ENCODE measurements at regions not wholly inside any gene's neighbourhood (a gene's known extent, or its start where the extent isn't known, plus 50 kb on each side); places are given as distances from the start of the nearest gene placed in this dataset.

GRCh38 chr1:199176713-199177112 is 537.9 kb downstream of the PTPRC start:
- Mint-ChIP-seq H3K9me3 (no peaks in the 10 kb centered on the region), H3K4me1 (peaks cover 7 to 18% (median 15%) of the 10 kb centered on the region in 3 donors), H3K4me3 (no peak overlapping the region), H3K36me3 (peaks cover 2% of the 10 kb centered on the region), H3K27me3 (no peaks in the 10 kb centered on the region), H3K27ac (no peak overlapping the region)

DNA sequence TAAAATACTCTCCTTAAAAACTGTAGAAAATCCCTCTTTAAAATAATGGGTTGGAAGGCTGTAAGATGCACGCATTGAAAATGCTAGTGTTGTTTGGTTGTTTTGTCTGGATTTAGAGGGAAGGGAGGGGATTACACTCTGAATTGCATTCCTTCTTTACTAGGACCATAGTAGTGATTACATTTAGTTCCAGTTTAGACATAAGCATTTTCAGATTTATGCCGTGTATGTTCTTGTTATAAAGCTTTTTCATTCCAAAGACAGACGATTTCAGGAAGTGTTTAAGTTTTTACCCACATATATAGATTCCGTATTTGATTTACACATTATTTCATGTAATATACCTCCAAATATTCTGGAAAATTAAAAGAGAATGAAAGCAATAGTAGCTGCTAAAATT is 538.4 kb downstream of the PTPRC start:
- Mint-ChIP-seq H3K4me1 (peaks cover 7 to 16% (median 15%) of the 10 kb centered on the region in 3 donors), H3K9me3 (no peaks in the 10 kb centered on the region), H3K27me3 (no peaks in the 10 kb centered on the region), H3K36me3 (peaks cover 2% of the 10 kb centered on the region), H3K27ac (no peak overlapping the region), H3K4me3 (no peak overlapping the region)

DNA sequence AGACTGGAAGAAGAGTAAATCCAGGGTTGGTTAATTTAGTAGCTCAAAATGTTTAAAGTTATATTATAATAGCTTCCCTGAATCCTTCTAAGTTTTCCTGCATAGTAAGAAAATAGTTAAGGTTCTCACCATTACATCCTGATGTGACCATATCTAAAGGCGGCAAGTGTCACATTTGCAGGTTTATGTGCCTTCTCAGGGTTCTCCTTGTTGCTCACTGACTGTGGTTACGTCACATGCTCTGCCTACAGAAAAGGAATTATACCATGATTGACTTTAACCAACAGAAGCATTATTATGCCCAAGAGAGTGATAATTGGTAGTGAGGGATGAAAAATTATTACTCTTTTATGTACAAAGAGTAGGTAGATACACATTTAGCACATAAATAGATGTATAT is 539.8 kb downstream of the PTPRC start:
- peaks cover 4 to 6% (median 5%) of the 10 kb centered on the region in 3 donors for H3K4me1 Mint-ChIP-seq
- H3K27me3 Mint-ChIP-seq, result no peaks in the 10 kb centered on the region

GRCh38 chr1:199182186-199182843 is 543.5 kb downstream of the PTPRC start:
- H3K27me3 Mint-ChIP-seq, result no peaks in the 10 kb centered on the region
- no peak overlapping the region for H3K27ac Mint-ChIP-seq
- H3K4me1 Mint-ChIP-seq, result no peaks in the 10 kb centered on the region
- no peaks in the 10 kb centered on the region for H3K36me3 Mint-ChIP-seq
- no peak overlapping the region for H3K4me3 Mint-ChIP-seq
- H3K9me3 Mint-ChIP-seq, result no peaks in the 10 kb centered on the region

More for the DNA sequence above, 539.8 kb downstream of the PTPRC start:
- peaks cover 2% of the 10 kb centered on the region for H3K36me3 Mint-ChIP-seq
- H3K4me3 Mint-ChIP-seq, result no peak overlapping the region
- H3K27ac Mint-ChIP-seq, result no peak overlapping the region
- no peaks in the 10 kb centered on the region for H3K9me3 Mint-ChIP-seq

DNA sequence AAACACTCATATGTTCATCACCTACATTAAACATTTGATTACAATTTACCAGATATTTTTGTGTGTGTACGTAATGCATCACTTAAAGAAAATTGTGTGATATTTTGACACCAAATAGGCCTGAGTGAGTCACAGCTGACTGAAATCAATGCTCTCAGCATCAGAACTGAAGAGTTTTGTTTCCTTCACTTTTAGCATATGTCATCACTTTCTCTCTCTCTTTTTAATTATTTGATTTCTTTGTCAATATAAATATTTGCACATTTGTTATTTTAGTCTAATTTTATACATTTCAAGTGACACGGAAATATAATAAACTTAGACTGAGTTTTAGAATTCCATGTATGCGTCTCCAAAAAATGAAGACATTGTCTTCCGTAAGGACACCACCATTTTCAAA is 545.3 kb downstream of the PTPRC start:
- Mint-ChIP-seq H3K9me3 (no peaks in the 10 kb centered on the region), H3K36me3 (no peaks in the 10 kb centered on the region), H3K27ac (no peak overlapping the region), H3K4me1 (no peaks in the 10 kb centered on the region), H3K4me3 (no peak overlapping the region), H3K27me3 (no peaks in the 10 kb centered on the region)

DNA sequence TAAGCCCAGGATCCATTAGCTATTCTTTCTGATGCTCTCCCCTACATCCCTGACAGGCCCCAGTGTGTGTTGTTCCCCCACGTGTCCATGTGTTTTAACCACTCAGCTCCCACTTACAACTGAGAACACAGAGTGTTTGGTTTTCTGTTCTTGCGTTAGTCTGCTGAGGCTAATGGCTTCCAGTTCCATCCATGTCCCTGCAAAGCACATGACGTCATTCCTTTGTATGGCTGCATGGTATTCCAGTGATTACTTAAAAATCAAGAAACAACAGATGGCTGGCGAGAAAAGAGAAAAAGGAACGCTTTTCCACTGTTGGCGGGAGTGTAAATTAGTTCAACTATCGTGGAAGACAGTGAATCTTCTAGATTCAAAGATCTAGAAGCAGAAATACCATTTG is 556.0 kb downstream of the PTPRC start:
- Mint-ChIP-seq H3K4me3 (no peak overlapping the region), H3K27me3 (no peaks in the 10 kb centered on the region), H3K36me3 (no peaks in the 10 kb centered on the region), H3K4me1 (no peaks in the 10 kb centered on the region), H3K9me3 (peaks cover 0 to 3% (median 0%) of the 10 kb centered on the region in 3 donors), H3K27ac (no peak overlapping the region)

- Mint-ChIP-seq H3K36me3 (peaks cover 1% of the 10 kb centered on the region), H3K4me1 (peaks cover 0 to 3% (median 0%) of the 10 kb centered on the region in 3 donors), H3K4me3 (no peak overlapping the region), H3K9me3 (peaks cover 0 to 3% (median 0%) of the 10 kb centered on the region in 3 donors), H3K27ac (no peak overlapping the region), H3K27me3 (no peaks in the 10 kb centered on the region)
These were observed 558.9 kb downstream of the PTPRC start for GRCh38 chr1:199197695-199198094.

DNA sequence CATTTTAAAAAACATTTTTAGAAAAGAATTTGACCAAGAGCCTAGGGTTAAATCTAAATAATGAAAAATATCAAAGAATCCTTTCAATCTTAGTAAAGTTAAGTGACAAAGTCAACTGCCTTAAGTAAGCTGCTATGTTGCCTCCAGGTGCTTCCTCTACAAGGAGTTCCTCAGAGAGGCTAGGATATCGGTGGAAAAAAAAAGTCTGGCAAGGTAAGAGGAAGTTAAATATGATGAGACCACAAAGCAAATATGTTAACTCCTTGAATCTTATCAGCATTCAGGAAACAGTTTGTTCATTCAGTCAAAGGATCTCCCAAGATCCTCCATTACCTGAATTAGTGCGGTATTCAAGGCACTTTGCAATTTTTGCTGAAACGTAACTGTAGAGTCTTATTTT is 563.5 kb downstream of the PTPRC start:
- Mint-ChIP-seq H3K36me3 (peaks cover 1% of the 10 kb centered on the region), H3K4me3 (no peak overlapping the region), H3K27me3 (no peaks in the 10 kb centered on the region), H3K9me3 (peaks cover 0 to 3% (median 0%) of the 10 kb centered on the region in 3 donors), H3K27ac (no peak overlapping the region), H3K4me1 (peaks cover 0 to 3% (median 0%) of the 10 kb centered on the region in 3 donors)

DNA sequence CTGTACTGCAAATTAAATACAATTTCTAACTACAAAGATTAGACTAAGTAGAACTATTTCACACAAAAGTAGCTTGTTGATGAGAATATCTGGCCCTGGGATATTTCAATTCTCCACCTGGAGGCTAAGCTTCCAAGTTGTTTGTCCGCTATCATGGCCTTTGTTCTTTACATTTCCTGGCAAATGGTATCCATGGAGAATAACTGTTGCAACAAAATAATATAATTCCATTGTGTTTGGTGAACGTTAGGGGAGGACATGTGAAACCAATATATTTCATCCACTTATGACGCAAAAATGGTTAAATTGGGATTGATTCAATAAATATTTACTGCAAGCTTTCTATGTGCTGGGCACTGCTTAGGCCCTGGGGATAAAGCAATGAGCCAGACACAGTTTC is 565.4 kb downstream of the PTPRC start:
- no peaks in the 10 kb centered on the region for H3K27me3 Mint-ChIP-seq
- no peaks in the 10 kb centered on the region for H3K9me3 Mint-ChIP-seq
- H3K27ac Mint-ChIP-seq, result no peak overlapping the region
- H3K4me1 Mint-ChIP-seq, result peaks cover 0 to 3% (median 0%) of the 10 kb centered on the region in 3 donors
- no peak overlapping the region for H3K4me3 Mint-ChIP-seq
- peaks cover 1% of the 10 kb centered on the region for H3K36me3 Mint-ChIP-seq

GRCh38 chr1:199205740-199206441 is 567.1 kb downstream of the PTPRC start:
- peaks cover 0 to 2% (median 0%) of the 10 kb centered on the region in 3 donors for H3K9me3 Mint-ChIP-seq
- H3K27ac Mint-ChIP-seq, result no peak overlapping the region
- H3K27me3 Mint-ChIP-seq, result no peaks in the 10 kb centered on the region
- no peaks in the 10 kb centered on the region for H3K36me3 Mint-ChIP-seq
- H3K4me1 Mint-ChIP-seq, result peaks cover 0 to 3% (median 0%) of the 10 kb centered on the region in 3 donors
- H3K4me3 Mint-ChIP-seq, result no peak overlapping the region

GRCh38 chr1:199208847-199209246 is 570.0 kb downstream of the PTPRC start:
- Mint-ChIP-seq H3K4me3 (no peak overlapping the region), H3K36me3 (no peaks in the 10 kb centered on the region), H3K27ac (no peak overlapping the region), H3K4me1 (no peaks in the 10 kb centered on the region), H3K27me3 (no peaks in the 10 kb centered on the region), H3K9me3 (peaks cover 0 to 4% (median 0%) of the 10 kb centered on the region in 3 donors)

- Mint-ChIP-seq H3K4me3 (no peak overlapping the region), H3K36me3 (no peaks in the 10 kb centered on the region), H3K27ac (no peak overlapping the region), H3K27me3 (peaks cover under 1% of the 10 kb centered on the region), H3K4me1 (no peaks in the 10 kb centered on the region), H3K9me3 (peaks cover 0 to 4% (median 3%) of the 10 kb centered on the region in 3 donors)
These were observed 579.2 kb downstream of the PTPRC start for GRCh38 chr1:199218065-199218464.

GRCh38 chr1:199218533-199218932 is 579.7 kb downstream of the PTPRC start:
- H3K36me3 Mint-ChIP-seq, result no peaks in the 10 kb centered on the region
- H3K9me3 Mint-ChIP-seq, result peaks cover 0 to 4% (median 3%) of the 10 kb centered on the region in 3 donors
- H3K4me3 Mint-ChIP-seq, result no peak overlapping the region
- H3K4me1 Mint-ChIP-seq, result no peaks in the 10 kb centered on the region
- peaks cover 3% of the 10 kb centered on the region for H3K27me3 Mint-ChIP-seq
- H3K27ac Mint-ChIP-seq, result no peak overlapping the region

DNA sequence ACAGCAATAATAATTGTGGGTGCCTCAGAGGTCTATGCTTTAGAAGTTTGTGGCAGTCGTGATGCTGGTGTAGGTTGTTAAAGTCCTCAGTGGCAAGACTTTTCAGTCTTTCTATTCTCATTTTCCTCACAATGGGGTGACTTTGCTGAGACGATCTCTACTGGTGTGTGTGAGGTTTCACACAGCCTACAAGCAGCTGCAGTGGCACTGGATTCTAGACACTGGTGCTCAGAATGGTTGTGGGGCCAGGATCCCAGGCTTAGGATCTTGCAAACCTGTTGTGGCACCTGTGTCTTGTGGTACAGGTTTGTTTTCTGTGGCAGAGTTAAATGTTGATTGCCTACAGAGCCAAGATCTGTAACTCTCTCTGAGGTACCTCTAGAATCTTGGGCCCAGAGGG is 581.2 kb downstream of the PTPRC start:
- Mint-ChIP-seq H3K4me3 (no peak overlapping the region), H3K36me3 (no peaks in the 10 kb centered on the region), H3K4me1 (no peaks in the 10 kb centered on the region), H3K9me3 (peaks cover 0 to 4% (median 0%) of the 10 kb centered on the region in 3 donors), H3K27me3 (peaks cover 3% of the 10 kb centered on the region), H3K27ac (peak overlapping the region in 1 of 3 donors; percentile 45)

DNA sequence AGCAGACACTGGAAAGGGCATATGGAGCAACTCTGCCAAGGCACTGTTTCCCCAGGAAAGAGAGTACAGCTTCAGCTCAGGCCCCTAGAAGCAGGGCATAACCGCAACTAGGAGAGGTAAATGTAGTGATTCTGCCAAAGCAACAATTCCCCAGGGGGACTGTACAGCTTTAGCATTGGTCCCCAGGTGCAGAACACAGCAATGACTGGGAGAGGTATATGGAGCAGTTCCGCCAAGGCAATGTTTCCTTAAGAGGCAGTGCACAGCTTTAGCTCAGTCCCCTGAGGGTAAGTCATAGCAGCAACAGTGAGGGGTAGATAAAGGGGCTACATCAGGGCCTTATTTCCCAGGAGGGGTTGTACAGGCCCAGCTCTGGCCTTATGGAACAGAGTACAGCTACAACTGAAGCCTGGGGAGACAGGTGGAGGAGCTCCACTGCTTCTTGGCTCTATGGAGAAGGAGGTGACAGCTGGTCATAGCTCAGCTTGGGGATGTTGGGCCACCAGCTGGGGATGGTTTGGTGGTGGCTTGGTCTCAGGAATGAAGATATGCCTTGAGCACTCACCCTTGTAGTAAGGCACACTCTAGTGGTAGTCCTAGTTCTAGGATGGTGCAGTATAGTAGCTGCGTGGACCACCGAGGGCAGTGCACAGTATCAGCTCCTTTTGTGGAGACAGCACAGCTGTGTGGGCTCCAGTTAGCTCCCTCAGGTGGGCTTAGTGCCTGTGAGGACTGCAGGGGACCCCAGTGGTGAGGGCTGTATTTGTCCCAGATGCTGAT is 582.7 kb downstream of the PTPRC start:
- no peak overlapping the region for H3K27ac Mint-ChIP-seq

More for the DNA sequence above, 582.7 kb downstream of the PTPRC start:
- Mint-ChIP-seq H3K4me1 (peaks cover 4 to 7% (median 5%) of the 10 kb centered on the region in 3 donors), H3K9me3 (no peaks in the 10 kb centered on the region), H3K27me3 (peaks cover 3% of the 10 kb centered on the region), H3K36me3 (peaks cover 2% of the 10 kb centered on the region), H3K4me3 (no peak overlapping the region)

Measured in IgD-negative memory B cell (primary cell).